GM18873 (cell line): ENCODE measurements at regions not wholly inside any gene's neighbourhood (a gene's known extent, or its start where the extent isn't known, plus 50 kb on each side); places are given as distances from the start of the nearest gene placed in this dataset.

Experiments used
- ATAC-seq: cut with Tn5 transposase; IDR thresholded peaks from one replicate; pipeline ENCODE4 v1.9.1; 2021; ENCODE audit warnings: mild to moderate bottlenecking, moderate library complexity, moderate number of reproducible peaks; ENCODE audit not compliant: unreplicated experiment, low FRiP score

- no peak for ATAC-seq
Measured at GRCh38 chr1:71193153-71193552, 112.3 kb upstream of the ZRANB2 start.

GRCh38 chr1:71191520-71191919 lies 110.7 kb upstream of the ZRANB2 start:
- no peak for ATAC-seq

- ATAC-seq, result no peak
Measured at GRCh38 chr1:71190843-71191242, 110.0 kb upstream of the ZRANB2 start.

- ATAC-seq, result no peak
Measured at GRCh38 chr1:71184410-71184809, 103.6 kb upstream of the ZRANB2 start.

GRCh38 chr1:71179997-71180396 lies 99.2 kb upstream of the ZRANB2 start:
- no peak for ATAC-seq

- ATAC-seq, result no peak
Measured at GRCh38 chr1:71170925-71171324, 90.1 kb upstream of the ZRANB2 start.

- no peak for ATAC-seq
Measured at GRCh38 chr1:71167505-71167904, 86.7 kb upstream of the ZRANB2 start.

- no peak for ATAC-seq
Measured at GRCh38 chr1:71166178-71167173, 85.6 kb upstream of the ZRANB2 start.

GRCh38 chr1:71157715-71158114 lies 76.9 kb upstream of the ZRANB2 start:
- ATAC-seq, result no peak

- no peak for ATAC-seq
Measured at GRCh38 chr1:71157151-71157550, 76.3 kb upstream of the ZRANB2 start.

- no peak for ATAC-seq
Measured at GRCh38 chr1:71156590-71156989, 75.8 kb upstream of the ZRANB2 start.

- ATAC-seq, result no peak
Measured at GRCh38 chr1:71154429-71154828, 73.6 kb upstream of the ZRANB2 start.

GRCh38 chr1:71153826-71154225 lies 73.0 kb upstream of the ZRANB2 start:
- no peak for ATAC-seq

GRCh38 chr1:71147637-71148360 lies 67.0 kb upstream of the ZRANB2 start:
- ATAC-seq, result no peak

GRCh38 chr1:71135571-71135970 lies 54.7 kb upstream of the ZRANB2 start:
- no peak for ATAC-seq
